HUES64 (cell line): ENCODE measurements at regions not wholly inside any gene's neighbourhood (a gene's known extent, or its start where the extent isn't known, plus 50 kb on each side); places are given as distances from the start of the nearest gene placed in this dataset.
"Not testable (repeated sequence)": the region's sequence is repeated elsewhere in the genome, so short reads cannot be mapped to it uniquely, and the experiment has no call there.

ENCODE experiments used
- H3K27ac ChIP-seq: 2 replicates; pipeline ENCODE4 v1.7.0; 2013; ENCODE audit warnings: low read depth, low read length, inconsistent platforms
- H3K27me3 ChIP-seq: 2 replicates; pipeline ENCODE4 v1.6.1; 2013; ENCODE audit warnings: mild to moderate bottlenecking, low read length; ENCODE audit not compliant: insufficient read depth
- H3K36me3 ChIP-seq: 2 replicates; pipeline ENCODE4 v1.6.1; 2013; ENCODE audit warnings: mild to moderate bottlenecking, low read length; ENCODE audit not compliant: insufficient read depth
- H3K4me1 ChIP-seq: 2 replicates; pipeline ENCODE4 v1.6.1; 2013; ENCODE audit warnings: mild to moderate bottlenecking, low read length, moderate library complexity; ENCODE audit not compliant: insufficient read depth
- H3K4me3 ChIP-seq: 2 replicates; pipeline ENCODE4 v1.5.1; 2013; ENCODE audit warnings: mild to moderate bottlenecking, low read length, moderate library complexity
- H3K9ac ChIP-seq: 2 replicates; pipeline ENCODE4 v1.6.1; 2013; ENCODE audit warnings: mild to moderate bottlenecking, low read depth, low read length
- H3K9me3 ChIP-seq: 2 replicates; pipeline ENCODE4 v1.6.1; 2013; ENCODE audit warnings: low read depth, low read length; ENCODE audit not compliant: insufficient read depth
- WGBS: fragments of 150-250, 120-280 bp; methylation state at CpG from one replicate; pipeline ENCODE4 v1.1.7; 2013; ENCODE audit warnings: missing lambda C conversion rate; 5-methylcytosine and 5-hydroxymethylcytosine counted together

GRCh38 chr13:112259511-112259910, 116.6 kb upstream of the SPACA7 start:
- Histone ChIP-seq H3K27me3 (no peaks in the 10 kb centered on the region; the same call in 1 of the 2 replicates), H3K9ac (no peak overlapping the region), H3K36me3 (no peaks in the 10 kb centered on the region), H3K9me3 (no peaks in the 10 kb centered on the region), H3K27ac (no peak overlapping the region), H3K4me1 (no peaks in the 10 kb centered on the region), H3K4me3 (no peak overlapping the region)
- 90% methylated on average over 8 of the region's 8 CpGs for WGBS

DNA sequence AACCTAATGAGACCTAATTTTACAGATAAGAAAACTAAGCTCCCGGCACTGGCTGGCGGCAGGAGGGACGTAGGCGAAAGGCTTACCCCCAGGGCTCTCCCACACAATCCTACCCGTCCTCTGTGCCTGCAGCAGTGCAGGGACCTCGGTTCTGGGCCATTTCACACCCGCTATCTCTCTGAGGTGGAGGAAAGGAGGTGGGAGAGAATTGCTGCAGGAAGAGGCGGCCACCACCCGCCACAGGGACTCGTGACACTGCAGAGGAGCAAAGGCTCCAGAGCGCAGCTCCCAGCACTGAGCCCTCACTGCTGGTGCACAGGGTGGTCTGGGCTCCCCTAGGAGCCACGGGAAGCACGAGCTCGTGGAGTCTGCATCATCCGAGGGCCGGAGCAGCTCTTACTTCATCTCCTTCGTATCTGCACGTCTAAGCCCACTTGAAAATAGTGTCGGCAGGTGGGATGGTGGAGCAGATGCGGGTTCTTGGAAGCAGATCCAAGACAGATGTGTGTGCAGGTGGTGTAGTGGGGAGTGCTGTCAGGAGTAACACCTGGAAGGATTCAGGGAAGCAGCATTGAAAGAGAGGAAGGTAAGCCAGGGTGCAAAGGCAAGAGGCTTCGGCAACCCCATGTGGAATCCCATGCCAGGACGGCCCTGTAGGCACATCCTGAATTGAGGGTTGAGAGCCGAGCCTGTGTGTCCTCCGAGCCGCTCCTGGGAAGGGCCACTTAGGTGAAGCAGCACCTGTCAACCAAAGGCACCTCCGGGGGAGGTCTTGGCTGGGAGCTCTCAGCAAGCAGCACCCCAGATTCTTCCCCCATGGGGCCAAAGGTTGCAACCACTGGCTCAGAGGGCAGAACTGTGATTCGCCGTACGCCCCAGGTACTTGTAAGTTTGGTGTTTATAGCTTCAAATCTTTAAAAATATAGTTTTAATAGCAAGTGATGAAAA, 115.8 kb upstream of the SPACA7 start:
- 92% methylated on average over 26 of the region's 29 CpGs for WGBS
- Histone ChIP-seq H3K27me3 (no peaks in the 10 kb centered on the region; the same call in 1 of the 2 replicates), H3K4me3 (no peak overlapping the region), H3K4me1 (no peaks in the 10 kb centered on the region), H3K36me3 (no peaks in the 10 kb centered on the region), H3K9me3 (no peaks in the 10 kb centered on the region), H3K9ac (no peak overlapping the region), H3K27ac (no peak overlapping the region)

DNA sequence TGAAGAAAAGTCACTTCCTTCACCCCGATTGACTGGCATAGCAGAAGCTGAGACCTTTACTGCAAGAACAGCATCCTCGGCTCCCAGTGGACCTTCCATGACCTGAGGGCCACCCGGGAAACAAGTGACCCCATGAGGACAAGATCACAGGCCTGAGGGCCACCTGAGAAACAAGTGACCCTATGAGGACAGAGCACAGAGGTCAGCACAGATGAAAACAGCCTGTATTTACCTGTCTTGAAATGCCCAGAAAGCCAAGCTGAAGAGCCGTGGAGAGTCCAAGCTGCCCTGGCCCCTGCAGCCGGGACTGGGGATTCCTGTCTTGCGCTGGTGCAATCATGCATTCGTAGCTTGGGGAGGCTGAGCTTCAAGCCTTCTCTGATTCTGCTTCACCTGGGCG, 114.2 kb upstream of the SPACA7 start:
- Histone ChIP-seq H3K27ac (no peak overlapping the region), H3K9me3 (no peaks in the 10 kb centered on the region), H3K27me3 (no peaks in the 10 kb centered on the region; the same call in 1 of the 2 replicates), H3K4me1 (no peaks in the 10 kb centered on the region), H3K4me3 (no peak overlapping the region), H3K36me3 (no peaks in the 10 kb centered on the region), H3K9ac (no peak overlapping the region)
- 93% methylated on average over 8 of the region's 8 CpGs for WGBS

GRCh38 chr13:112263152-112263551, 113.0 kb upstream of the SPACA7 start:
- H3K27me3 ChIP-seq, result no peaks in the 10 kb centered on the region; the same call in 1 of the 2 replicates
- H3K27ac ChIP-seq, result no peak overlapping the region
- no peak overlapping the region for H3K9ac ChIP-seq
- H3K36me3 ChIP-seq, result no peaks in the 10 kb centered on the region
- no peaks in the 10 kb centered on the region for H3K9me3 ChIP-seq
- no peak overlapping the region for H3K4me3 ChIP-seq
- WGBS, result 97% methylated on average over 7 of the region's 7 CpGs
- H3K4me1 ChIP-seq, result no peaks in the 10 kb centered on the region

- WGBS, result 100% methylated on average over 1 of the region's 3 CpGs
- no peaks in the 10 kb centered on the region for H3K36me3 ChIP-seq
- no peaks in the 10 kb centered on the region for H3K4me1 ChIP-seq
These were observed 108.5 kb upstream of the SPACA7 start for GRCh38 chr13:112267660-112268059.

DNA sequence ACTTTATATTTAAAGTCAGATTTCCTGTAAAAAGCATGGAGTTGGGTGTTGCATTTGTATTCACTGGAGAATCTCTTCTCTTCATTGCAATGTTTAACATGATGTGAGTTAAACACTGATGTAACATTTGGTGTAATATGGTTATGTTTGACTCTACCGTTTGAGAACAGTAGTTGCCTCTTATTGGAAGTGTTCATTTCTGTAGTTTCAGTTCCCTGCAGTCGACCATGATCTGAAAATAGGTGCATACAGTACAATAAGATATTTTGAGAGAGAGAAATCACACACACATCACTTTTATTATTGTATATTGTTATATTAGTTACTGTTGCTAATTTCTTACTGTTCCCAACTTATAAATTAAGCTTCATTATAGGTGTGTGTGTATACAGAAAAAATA, 105.2 kb upstream of the SPACA7 start:
- 78% methylated on average over 2 of the region's 2 CpGs for WGBS
- Histone ChIP-seq H3K9ac (no peak overlapping the region), H3K4me3 (no peak overlapping the region), H3K9me3 (peaks cover 1% of the 10 kb centered on the region; the same call in 1 of the 2 replicates), H3K4me1 (no peaks in the 10 kb centered on the region), H3K27ac (no peak overlapping the region), H3K36me3 (no peaks in the 10 kb centered on the region), H3K27me3 (no peaks in the 10 kb centered on the region)

More at GRCh38 chr13:112267660-112268059, 108.5 kb upstream of the SPACA7 start:
- Histone ChIP-seq H3K27me3 (no peaks in the 10 kb centered on the region), H3K27ac (no peak overlapping the region), H3K9ac (no peak overlapping the region), H3K4me3 (no peak overlapping the region), H3K9me3 (no peaks in the 10 kb centered on the region)

DNA sequence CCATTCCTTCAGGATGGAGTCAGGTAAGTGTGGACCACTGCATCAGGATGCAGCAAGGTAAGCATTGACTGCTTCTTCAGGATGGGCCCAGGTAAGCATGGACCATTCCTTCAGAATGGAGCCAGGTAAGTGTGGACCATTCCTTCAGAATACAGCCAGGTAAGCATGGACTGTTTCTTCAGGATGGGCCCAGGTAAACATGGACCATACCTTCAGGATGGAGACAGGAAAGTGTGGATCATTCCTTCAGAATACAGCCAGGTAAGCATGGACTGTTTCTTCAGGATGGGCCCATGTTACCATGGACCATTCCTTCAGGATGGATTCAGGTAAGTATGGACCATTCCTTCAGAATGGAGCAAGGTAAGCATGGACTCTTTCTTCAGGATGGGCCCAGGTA, 89.4 kb upstream of the SPACA7 start:
- not testable (repeated sequence) for H3K9ac ChIP-seq, H3K27ac ChIP-seq, H3K27me3 ChIP-seq, H3K4me3 ChIP-seq, H3K4me1 ChIP-seq, H3K36me3 ChIP-seq, H3K9me3 ChIP-seq

DNA sequence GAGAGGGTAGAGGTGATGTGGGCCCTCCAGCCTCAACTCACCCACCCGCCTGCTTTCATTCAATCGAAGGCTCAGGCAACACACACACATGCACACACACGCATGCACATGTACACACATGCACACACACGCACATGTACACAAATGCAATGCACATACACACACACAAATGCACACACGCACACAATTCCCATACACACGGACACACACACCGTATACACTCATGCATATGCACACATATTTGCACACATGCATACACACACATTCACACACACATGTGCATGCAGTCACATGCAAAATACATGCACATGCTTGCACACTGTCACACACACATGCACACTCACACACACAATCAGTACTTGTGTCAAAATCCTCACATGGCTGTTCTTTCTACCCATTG, 55.9 kb upstream of the SPACA7 start:
- H3K9me3 ChIP-seq, result peaks cover 19% of the 10 kb centered on the region; the same call in 1 of the 2 replicates
- H3K27ac ChIP-seq, result no peak overlapping the region
- 92% methylated on average over 7 of the region's 7 CpGs for WGBS
- no peaks in the 10 kb centered on the region for H3K27me3 ChIP-seq
- no peaks in the 10 kb centered on the region for H3K36me3 ChIP-seq
- H3K4me1 ChIP-seq, result no peaks in the 10 kb centered on the region
- no peak overlapping the region for H3K9ac ChIP-seq
- H3K4me3 ChIP-seq, result no peak overlapping the region

GRCh38 chr13:112322557-112322956, 53.6 kb upstream of the SPACA7 start:
- no peak overlapping the region for H3K4me3 ChIP-seq
- no peak overlapping the region for H3K27ac ChIP-seq
- H3K9me3 ChIP-seq, result peaks cover 5% of the 10 kb centered on the region; the same call in 1 of the 2 replicates
- no peaks in the 10 kb centered on the region for H3K27me3 ChIP-seq
- no peaks in the 10 kb centered on the region for H3K36me3 ChIP-seq
- WGBS, result 94% methylated on average over 12 of the region's 12 CpGs
- no peaks in the 10 kb centered on the region for H3K4me1 ChIP-seq
- H3K9ac ChIP-seq, result no peak overlapping the region

DNA sequence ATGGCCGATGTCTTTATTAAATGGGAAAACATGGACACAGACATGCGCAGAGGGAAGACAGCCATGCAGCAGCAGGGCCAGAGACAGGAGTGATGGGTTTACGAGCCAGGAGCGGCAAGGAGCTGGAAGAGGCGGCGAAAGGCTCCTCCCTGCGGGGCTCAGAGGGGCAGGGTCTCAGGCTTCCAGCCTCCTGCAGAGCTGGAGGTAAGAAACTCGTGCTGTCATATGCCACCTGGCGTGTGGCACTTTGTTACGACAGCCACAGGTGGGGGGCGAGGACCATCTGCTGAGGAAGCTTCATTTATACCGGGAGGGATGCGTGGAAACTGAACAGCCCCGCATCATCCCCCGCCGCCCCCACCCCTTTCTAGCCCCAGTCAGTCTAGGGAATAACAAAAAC, 52.0 kb upstream of the SPACA7 start:
- H3K9ac ChIP-seq, result no peak overlapping the region
- no peaks in the 10 kb centered on the region for H3K36me3 ChIP-seq
- peaks cover 4% of the 10 kb centered on the region; the same call in 1 of the 2 replicates for H3K9me3 ChIP-seq
- H3K4me3 ChIP-seq, result no peak overlapping the region
- no peaks in the 10 kb centered on the region for H3K4me1 ChIP-seq
- no peaks in the 10 kb centered on the region for H3K27me3 ChIP-seq
- 52% methylated on average over 13 of the region's 16 CpGs for WGBS
- H3K27ac ChIP-seq, result no peak overlapping the region

GRCh38 chr13:112325142-112325808, 50.9 kb upstream of the SPACA7 start:
- Histone ChIP-seq H3K36me3 (no peaks in the 10 kb centered on the region), H3K4me3 (no peak overlapping the region), H3K9ac (no peak overlapping the region), H3K4me1 (no peaks in the 10 kb centered on the region), H3K27ac (no peak overlapping the region), H3K27me3 (no peaks in the 10 kb centered on the region), H3K9me3 (no peaks in the 10 kb centered on the region)
- 86% methylated on average over 26 of the region's 26 CpGs for WGBS
